NB4 (cell line): ENCODE measurements at regions not wholly inside any gene's neighbourhood (a gene's known extent, or its start where the extent isn't known, plus 50 kb on each side); places are given as distances from the start of the nearest gene placed in this dataset.

Source experiments
- DNase-seq: peaks from one replicate; pipeline ENCODE4 v3.0.0; 2010; ENCODE audit warnings: low read depth
- H3K4me3 ChIP-seq: one replicate; pipeline ENCODE4 v1.5.1; 2011; ENCODE audit warnings: mild to moderate bottlenecking, low read depth, low read length, moderate library complexity
- MAX ChIP-seq: IDR thresholded peaks from 2 replicates; pipeline ENCODE4 v1.6.1; 2011; ENCODE audit warnings: low read depth, low read length
- MYC ChIP-seq: IDR thresholded peaks from 2 replicates; pipeline ENCODE4 v1.6.1; 2011; ENCODE audit warnings: low read depth, low read length
- POLR2A ChIP-seq: IDR thresholded peaks from 2 replicates; pipeline ENCODE4 v1.6.1; 2011; ENCODE audit warnings: mild to moderate bottlenecking; ENCODE audit not compliant: insufficient read length; ENCODE audit errors: extremely low read depth
- TF ChIP-seq, protein P1 (sequence below): IDR thresholded peaks from one replicate; pipeline ENCODE4 v1.5.1; 2012; ENCODE audit warnings: low read depth, low read length

DNA sequence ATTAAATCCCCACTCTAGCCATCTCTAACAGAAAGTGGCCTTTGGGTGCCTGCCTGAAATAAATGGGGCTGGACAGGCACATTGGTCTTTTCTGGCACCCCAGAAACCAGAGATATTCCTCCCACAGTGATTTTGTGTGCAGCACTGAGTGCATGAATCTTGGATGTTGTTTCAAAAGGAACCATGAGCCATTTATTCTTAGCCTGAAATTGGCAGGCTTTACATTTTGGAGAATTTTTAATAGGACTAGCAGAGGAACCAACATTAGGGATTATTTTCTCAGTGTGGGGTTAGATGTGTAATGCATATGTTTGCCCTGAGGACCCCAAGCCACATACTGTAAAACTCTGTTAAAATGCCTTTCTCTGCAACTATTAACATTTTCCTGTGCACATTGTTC lies 451.3 kb downstream of the NFIB start:
- no peak overlapping the region for H3K4me3 ChIP-seq
- no peak for DNase-seq
- TF ChIP-seq MYC: no peak
- no peak for TF ChIP-seq MAX
- TF ChIP-seq, protein P1, sequence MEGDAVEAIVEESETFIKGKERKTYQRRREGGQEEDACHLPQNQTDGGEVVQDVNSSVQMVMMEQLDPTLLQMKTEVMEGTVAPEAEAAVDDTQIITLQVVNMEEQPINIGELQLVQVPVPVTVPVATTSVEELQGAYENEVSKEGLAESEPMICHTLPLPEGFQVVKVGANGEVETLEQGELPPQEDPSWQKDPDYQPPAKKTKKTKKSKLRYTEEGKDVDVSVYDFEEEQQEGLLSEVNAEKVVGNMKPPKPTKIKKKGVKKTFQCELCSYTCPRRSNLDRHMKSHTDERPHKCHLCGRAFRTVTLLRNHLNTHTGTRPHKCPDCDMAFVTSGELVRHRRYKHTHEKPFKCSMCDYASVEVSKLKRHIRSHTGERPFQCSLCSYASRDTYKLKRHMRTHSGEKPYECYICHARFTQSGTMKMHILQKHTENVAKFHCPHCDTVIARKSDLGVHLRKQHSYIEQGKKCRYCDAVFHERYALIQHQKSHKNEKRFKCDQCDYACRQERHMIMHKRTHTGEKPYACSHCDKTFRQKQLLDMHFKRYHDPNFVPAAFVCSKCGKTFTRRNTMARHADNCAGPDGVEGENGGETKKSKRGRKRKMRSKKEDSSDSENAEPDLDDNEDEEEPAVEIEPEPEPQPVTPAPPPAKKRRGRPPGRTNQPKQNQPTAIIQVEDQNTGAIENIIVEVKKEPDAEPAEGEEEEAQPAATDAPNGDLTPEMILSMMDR: no peak
- TF ChIP-seq POLR2A: no peak

- DNase-seq: no peak
- no peak overlapping the region for H3K4me3 ChIP-seq
- no peak for TF ChIP-seq MYC
- TF ChIP-seq POLR2A: no peak
- TF ChIP-seq, protein P1: no peak
- no peak for TF ChIP-seq MAX
Observed at GRCh38 chr9:13860946-13861640, 452.8 kb downstream of the NFIB start.

DNA sequence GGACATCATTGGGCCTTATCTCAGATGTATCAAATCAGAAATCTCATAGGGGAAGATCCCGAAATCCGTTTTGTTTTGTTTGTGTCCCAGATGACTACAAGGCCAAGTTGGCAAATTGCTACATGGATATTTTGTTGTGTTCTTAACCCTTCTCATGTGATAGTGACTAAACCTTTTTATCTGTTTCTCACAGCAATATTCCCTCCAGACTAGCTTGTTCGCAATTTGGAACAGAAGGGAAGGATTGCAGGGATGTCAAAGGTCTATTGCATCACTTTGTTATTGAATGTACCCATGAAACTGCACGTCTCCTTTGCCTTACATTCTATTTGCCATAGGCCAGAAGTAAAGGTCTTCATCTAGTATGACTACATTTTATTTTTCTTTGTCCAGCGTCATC lies 453.9 kb downstream of the NFIB start:
- H3K4me3 ChIP-seq: no peak overlapping the region
- TF ChIP-seq MYC (no peak), MAX (no peak), POLR2A (no peak)
- TF ChIP-seq, protein P1: no peak
- DNase-seq: no peak

DNA sequence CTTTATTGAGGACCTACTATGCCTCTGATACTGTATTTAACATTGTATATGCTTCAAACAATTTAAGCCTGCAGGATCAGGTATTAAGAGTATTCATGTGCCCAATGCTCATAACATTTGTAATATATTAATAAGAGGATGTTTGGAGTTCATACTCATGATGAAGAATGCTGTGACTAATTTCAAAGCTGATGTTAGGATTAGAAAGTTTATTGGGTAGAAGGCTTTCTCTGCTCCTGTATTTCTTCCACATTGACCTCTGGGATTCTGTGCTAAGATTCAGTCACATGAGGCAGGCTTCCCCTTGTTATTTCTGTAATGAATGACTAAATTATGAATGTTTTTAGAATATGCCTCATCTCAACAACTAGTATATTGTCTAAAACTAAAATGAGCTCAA lies 456.4 kb downstream of the NFIB start:
- H3K4me3 ChIP-seq: no peak overlapping the region
- DNase-seq: no peak
- no peak for TF ChIP-seq MAX

DNA sequence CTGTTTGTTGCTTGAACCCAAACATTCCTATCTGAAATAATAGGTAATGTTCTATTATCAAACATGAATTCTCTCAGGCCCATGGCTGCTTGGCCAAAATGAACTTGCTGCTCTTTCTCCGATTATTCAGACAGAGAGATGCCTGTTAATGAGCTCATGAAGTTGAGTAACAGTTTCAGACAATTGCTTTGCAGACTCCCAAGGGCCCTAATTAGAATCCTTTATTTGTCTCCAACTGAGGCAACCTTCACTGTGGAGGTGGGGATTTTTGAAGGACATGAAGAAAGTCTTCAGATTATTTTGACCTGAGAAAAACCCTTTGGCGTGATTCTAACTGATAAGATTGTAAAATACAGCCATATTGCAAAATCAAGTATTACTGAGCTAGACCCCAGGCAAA lies 466.7 kb downstream of the NFIB start:
- H3K4me3 ChIP-seq: no peak overlapping the region
- no peak for TF ChIP-seq MYC
- TF ChIP-seq, protein P1: no peak
- no peak for TF ChIP-seq MAX
- TF ChIP-seq POLR2A: no peak
- DNase-seq: no peak

- no peak for TF ChIP-seq POLR2A
- TF ChIP-seq, protein P1: no peak
- no peak for TF ChIP-seq MAX
- TF ChIP-seq MYC: no peak
- DNase-seq: no peak
- no peak overlapping the region for H3K4me3 ChIP-seq
Observed at GRCh38 chr9:13845460-13845859, 468.5 kb downstream of the NFIB start.
